H1 (cell line): ENCODE measurements at regions not wholly inside any gene's neighbourhood (a gene's known extent, or its start where the extent isn't known, plus 50 kb on each side); places are given as distances from the start of the nearest gene placed in this dataset.

Experiments used
- TAF7 ChIP-seq: optimal IDR thresholded peaks from 2 replicates; pipeline ENCODE3; 2011; ENCODE audit warnings: low read depth, mild to moderate bottlenecking, inconsistent platforms, low read length, moderate library complexity, borderline replicate concordance
- TF ChIP-seq, protein P1 (sequence below): fragments of 300-600 bp; sonication (generic); IDR thresholded peaks from 2 replicates; pipeline ENCODE4 v1.7.1; 2012; ENCODE audit warnings: low read length, moderate library complexity, mild to moderate bottlenecking, inconsistent platforms; ENCODE audit not compliant: insufficient replicate concordance

DNA sequence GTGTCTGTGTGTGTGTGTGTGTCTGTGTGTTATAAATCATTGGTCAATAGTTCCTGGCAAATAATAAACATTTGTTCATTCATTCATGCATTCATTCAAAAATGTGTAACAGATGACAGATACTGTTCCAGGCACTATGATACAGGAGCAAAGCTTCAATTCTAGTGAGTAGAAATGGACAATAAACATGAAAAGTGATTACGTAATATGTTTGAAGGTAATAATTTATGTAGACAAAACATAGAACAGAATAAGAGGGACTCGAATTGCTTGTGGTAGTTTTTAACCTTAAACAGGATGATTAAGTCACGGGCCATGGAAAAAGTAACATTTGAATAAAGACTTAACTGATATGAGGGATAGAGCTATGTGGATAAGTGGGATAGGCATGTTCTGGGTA is 90.1 kb upstream of the MAGEC2 start (continued):
- TF ChIP-seq, protein P1, sequence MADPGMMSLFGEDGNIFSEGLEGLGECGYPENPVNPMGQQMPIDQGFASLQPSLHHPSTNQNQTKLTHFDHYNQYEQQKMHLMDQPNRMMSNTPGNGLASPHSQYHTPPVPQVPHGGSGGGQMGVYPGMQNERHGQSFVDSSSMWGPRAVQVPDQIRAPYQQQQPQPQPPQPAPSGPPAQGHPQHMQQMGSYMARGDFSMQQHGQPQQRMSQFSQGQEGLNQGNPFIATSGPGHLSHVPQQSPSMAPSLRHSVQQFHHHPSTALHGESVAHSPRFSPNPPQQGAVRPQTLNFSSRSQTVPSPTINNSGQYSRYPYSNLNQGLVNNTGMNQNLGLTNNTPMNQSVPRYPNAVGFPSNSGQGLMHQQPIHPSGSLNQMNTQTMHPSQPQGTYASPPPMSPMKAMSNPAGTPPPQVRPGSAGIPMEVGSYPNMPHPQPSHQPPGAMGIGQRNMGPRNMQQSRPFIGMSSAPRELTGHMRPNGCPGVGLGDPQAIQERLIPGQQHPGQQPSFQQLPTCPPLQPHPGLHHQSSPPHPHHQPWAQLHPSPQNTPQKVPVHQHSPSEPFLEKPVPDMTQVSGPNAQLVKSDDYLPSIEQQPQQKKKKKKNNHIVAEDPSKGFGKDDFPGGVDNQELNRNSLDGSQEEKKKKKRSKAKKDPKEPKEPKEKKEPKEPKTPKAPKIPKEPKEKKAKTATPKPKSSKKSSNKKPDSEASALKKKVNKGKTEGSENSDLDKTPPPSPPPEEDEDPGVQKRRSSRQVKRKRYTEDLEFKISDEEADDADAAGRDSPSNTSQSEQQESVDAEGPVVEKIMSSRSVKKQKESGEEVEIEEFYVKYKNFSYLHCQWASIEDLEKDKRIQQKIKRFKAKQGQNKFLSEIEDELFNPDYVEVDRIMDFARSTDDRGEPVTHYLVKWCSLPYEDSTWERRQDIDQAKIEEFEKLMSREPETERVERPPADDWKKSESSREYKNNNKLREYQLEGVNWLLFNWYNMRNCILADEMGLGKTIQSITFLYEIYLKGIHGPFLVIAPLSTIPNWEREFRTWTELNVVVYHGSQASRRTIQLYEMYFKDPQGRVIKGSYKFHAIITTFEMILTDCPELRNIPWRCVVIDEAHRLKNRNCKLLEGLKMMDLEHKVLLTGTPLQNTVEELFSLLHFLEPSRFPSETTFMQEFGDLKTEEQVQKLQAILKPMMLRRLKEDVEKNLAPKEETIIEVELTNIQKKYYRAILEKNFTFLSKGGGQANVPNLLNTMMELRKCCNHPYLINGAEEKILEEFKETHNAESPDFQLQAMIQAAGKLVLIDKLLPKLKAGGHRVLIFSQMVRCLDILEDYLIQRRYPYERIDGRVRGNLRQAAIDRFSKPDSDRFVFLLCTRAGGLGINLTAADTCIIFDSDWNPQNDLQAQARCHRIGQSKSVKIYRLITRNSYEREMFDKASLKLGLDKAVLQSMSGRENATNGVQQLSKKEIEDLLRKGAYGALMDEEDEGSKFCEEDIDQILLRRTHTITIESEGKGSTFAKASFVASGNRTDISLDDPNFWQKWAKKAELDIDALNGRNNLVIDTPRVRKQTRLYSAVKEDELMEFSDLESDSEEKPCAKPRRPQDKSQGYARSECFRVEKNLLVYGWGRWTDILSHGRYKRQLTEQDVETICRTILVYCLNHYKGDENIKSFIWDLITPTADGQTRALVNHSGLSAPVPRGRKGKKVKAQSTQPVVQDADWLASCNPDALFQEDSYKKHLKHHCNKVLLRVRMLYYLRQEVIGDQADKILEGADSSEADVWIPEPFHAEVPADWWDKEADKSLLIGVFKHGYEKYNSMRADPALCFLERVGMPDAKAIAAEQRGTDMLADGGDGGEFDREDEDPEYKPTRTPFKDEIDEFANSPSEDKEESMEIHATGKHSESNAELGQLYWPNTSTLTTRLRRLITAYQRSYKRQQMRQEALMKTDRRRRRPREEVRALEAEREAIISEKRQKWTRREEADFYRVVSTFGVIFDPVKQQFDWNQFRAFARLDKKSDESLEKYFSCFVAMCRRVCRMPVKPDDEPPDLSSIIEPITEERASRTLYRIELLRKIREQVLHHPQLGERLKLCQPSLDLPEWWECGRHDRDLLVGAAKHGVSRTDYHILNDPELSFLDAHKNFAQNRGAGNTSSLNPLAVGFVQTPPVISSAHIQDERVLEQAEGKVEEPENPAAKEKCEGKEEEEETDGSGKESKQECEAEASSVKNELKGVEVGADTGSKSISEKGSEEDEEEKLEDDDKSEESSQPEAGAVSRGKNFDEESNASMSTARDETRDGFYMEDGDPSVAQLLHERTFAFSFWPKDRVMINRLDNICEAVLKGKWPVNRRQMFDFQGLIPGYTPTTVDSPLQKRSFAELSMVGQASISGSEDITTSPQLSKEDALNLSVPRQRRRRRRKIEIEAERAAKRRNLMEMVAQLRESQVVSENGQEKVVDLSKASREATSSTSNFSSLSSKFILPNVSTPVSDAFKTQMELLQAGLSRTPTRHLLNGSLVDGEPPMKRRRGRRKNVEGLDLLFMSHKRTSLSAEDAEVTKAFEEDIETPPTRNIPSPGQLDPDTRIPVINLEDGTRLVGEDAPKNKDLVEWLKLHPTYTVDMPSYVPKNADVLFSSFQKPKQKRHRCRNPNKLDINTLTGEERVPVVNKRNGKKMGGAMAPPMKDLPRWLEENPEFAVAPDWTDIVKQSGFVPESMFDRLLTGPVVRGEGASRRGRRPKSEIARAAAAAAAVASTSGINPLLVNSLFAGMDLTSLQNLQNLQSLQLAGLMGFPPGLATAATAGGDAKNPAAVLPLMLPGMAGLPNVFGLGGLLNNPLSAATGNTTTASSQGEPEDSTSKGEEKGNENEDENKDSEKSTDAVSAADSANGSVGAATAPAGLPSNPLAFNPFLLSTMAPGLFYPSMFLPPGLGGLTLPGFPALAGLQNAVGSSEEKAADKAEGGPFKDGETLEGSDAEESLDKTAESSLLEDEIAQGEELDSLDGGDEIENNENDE = no peak
- no peak for TF ChIP-seq TAF7
